ENCODE measurements at regions not wholly inside any gene's neighbourhood (a gene's known extent, or its start where the extent isn't known, plus 50 kb on each side); places are given as distances from the start of the nearest gene placed in this dataset.

DNA sequence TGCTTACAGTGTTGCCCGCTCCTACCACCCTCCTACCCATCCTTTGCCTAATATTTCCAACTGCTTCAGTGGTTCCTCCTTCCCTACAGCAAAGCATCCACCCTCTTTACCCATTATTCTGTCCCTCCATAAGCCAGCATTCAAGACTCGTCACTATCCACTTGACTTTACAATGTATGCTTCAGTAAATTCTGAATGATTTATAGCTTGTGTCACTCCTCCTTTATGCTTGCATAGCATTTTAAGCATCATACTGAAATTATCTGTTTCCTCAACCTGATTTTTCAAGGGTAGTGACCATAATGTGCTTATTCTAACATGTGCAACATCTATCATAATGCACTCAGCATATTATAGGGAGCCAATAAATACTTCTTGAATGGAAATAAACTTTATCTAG is 365.5 kb downstream of the RAB28 start:
- Histone ChIP-seq H3K4me1 (ENCODE audit: control insufficient read depth in 1 of 2, insufficient read depth in 2 of 2, low read length in 2 of 2) (no peaks in the 10 kb centered on the region), H2AFZ (ENCODE audit: low read depth, low read length, poor library complexity, severe bottlenecking) (no peak overlapping the region), H3K9ac (ENCODE audit: low read length) (no peak overlapping the region), H3K4me2 (ENCODE audit: low read length) (no peak overlapping the region), H3K27me3 (ENCODE audit: insufficient read depth, low read length) (no peaks in the 10 kb centered on the region), H3K27ac (ENCODE audit: low read depth, low read length) (no peak overlapping the region), H3K36me3 (ENCODE audit: control insufficient read depth in 1 of 2, insufficient read depth in 2 of 2, low read length in 2 of 2) (no peaks in the 10 kb centered on the region), H3K4me3 (replicated peaks in 1 of 2; ENCODE audit: low read depth in 1 of 2, low read length in 2 of 2) (no peak overlapping the region), H3K9me3 (ENCODE audit: control insufficient read depth in 1 of 2, insufficient read depth in 1 of 2, low read depth in 1 of 2, low read length in 2 of 2) (no peaks in the 10 kb centered on the region), H3K79me2 (ENCODE audit: insufficient read depth, low read length) (no peaks in the 10 kb centered on the region), H3K9me2 (ENCODE audit: insufficient read depth) (no peaks in the 10 kb centered on the region), H4K20me1 (ENCODE audit: insufficient read depth) (no peaks in the 10 kb centered on the region)
- TF ChIP-seq, protein P1, sequence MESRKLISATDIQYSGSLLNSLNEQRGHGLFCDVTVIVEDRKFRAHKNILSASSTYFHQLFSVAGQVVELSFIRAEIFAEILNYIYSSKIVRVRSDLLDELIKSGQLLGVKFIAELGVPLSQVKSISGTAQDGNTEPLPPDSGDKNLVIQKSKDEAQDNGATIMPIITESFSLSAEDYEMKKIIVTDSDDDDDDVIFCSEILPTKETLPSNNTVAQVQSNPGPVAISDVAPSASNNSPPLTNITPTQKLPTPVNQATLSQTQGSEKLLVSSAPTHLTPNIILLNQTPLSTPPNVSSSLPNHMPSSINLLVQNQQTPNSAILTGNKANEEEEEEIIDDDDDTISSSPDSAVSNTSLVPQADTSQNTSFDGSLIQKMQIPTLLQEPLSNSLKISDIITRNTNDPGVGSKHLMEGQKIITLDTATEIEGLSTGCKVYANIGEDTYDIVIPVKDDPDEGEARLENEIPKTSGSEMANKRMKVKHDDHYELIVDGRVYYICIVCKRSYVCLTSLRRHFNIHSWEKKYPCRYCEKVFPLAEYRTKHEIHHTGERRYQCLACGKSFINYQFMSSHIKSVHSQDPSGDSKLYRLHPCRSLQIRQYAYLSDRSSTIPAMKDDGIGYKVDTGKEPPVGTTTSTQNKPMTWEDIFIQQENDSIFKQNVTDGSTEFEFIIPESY (IDR thresholded peaks at IDR 0.05; ENCODE audit: extremely low read depth, insufficient replicate concordance, low read length), result no peak
- no peak for TF ChIP-seq POLR2AphosphoS5 (IDR thresholded peaks at IDR 0.05; ENCODE audit: low read depth, low read length)
- TF ChIP-seq, protein P2, sequence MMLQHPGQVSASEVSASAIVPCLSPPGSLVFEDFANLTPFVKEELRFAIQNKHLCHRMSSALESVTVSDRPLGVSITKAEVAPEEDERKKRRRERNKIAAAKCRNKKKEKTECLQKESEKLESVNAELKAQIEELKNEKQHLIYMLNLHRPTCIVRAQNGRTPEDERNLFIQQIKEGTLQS (IDR thresholded peaks at IDR 0.05), result no peak
- TF ChIP-seq JUND (IDR thresholded peaks at IDR 0.05), result no peak
- no peak for TF ChIP-seq SRF (IDR thresholded peaks at IDR 0.05; ENCODE audit: low read depth)
- no peak for TF ChIP-seq SP1 (IDR thresholded peaks at IDR 0.05; ENCODE audit: low read depth)
- no peak for TF ChIP-seq ELF1 (IDR thresholded peaks at IDR 0.05; ENCODE audit: borderline replicate concordance, low read depth)
- TF ChIP-seq EGR1 (IDR thresholded peaks at IDR 0.05; ENCODE audit: low read depth), result no peak
- no peak for TF ChIP-seq FOSL1 (IDR thresholded peaks at IDR 0.05; ENCODE audit: low read depth)
- TF ChIP-seq EZH2 (IDR thresholded peaks at IDR 0.05), result no peak
- ChIA-PET CTCF (no interaction called here), RAD21 (ENCODE audit: low non-redundant PET in 1 of 2, low total read pairs in 2 of 2, uncharacterized antibody in 2 of 2, unreplicated experiment in 2 of 2) (no interaction called here), POLR2A (no interaction called here)
- BruUV-seq (replicated peaks), result no TSS peak
- intact Hi-C loops (cut with micrococcal nuclease), result no loop called here
- DNase-seq (ENCODE audit: low read depth, low spot score) (no peak), ATAC-seq (no peak)

DNA sequence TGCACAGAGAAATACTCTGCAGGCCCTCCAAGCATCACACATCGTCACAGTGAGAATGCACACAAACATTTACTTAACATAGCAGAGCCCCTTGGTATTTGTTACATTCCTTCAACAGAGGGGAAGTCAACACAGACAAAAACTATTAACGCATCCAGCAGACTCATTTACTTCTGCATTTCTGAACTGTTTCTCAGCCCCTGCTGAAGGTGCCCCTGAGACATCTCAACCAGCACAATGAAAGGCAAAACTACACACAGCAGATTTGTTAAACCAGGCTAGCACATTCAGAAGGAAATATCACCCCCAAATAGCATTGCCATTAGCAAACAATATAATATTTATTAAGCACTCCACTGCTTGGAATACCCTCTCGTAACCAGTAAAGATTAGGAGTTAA is 367.0 kb downstream of the RAB28 start:
- H2AFZ ChIP-seq (ENCODE audit: low read depth, low read length, poor library complexity, severe bottlenecking), result no peak overlapping the region
- RAD21 ChIA-PET (ENCODE audit: low non-redundant PET in 1 of 2, low total read pairs in 2 of 2, uncharacterized antibody in 2 of 2, unreplicated experiment in 2 of 2), result interaction anchor here in 1 of 2 experiments (0.6 kb wide), 1 partner anchor 393 kb away, joined by 3 read pairs; no protein-coding TSS in a partner anchor
- DNase-seq (ENCODE audit: low read depth, low spot score) (no peak), ATAC-seq (no peak)
- CTCF ChIA-PET, result no interaction called here
- no peaks in the 10 kb centered on the region for H4K20me1 ChIP-seq (ENCODE audit: insufficient read depth)
- H3K36me3 ChIP-seq (ENCODE audit: control insufficient read depth in 1 of 2, insufficient read depth in 2 of 2, low read length in 2 of 2), result no peaks in the 10 kb centered on the region
- TF ChIP-seq, protein P1 (IDR thresholded peaks at IDR 0.05; ENCODE audit: extremely low read depth, insufficient replicate concordance, low read length), result no peak
- no peak for TF ChIP-seq POLR2A (IDR thresholded peaks at IDR 0.05; ENCODE audit: borderline replicate concordance, extremely low read depth, insufficient read depth, insufficient read length)
- no peak overlapping the region for H3K4me2 ChIP-seq (ENCODE audit: low read length)
- no peaks in the 10 kb centered on the region for H3K27me3 ChIP-seq (ENCODE audit: insufficient read depth, low read length)
- intact Hi-C loops (cut with micrococcal nuclease), result no loop called here
- no peak overlapping the region for H3K9ac ChIP-seq (ENCODE audit: low read length)
- H3K79me2 ChIP-seq (ENCODE audit: insufficient read depth, low read length), result no peaks in the 10 kb centered on the region
- no peaks in the 10 kb centered on the region for H3K9me3 ChIP-seq (ENCODE audit: control insufficient read depth in 1 of 2, insufficient read depth in 1 of 2, low read depth in 1 of 2, low read length in 2 of 2)
- POLR2A ChIA-PET, result no interaction called here
- BruUV-seq (replicated peaks), result no TSS peak
- H3K4me1 ChIP-seq (ENCODE audit: control insufficient read depth in 1 of 2, insufficient read depth in 2 of 2, low read length in 2 of 2), result no peaks in the 10 kb centered on the region
- no peak overlapping the region for H3K27ac ChIP-seq (ENCODE audit: low read depth, low read length)
- H3K4me3 ChIP-seq (replicated peaks in 1 of 2; ENCODE audit: low read depth in 1 of 2, low read length in 2 of 2), result no peak overlapping the region
- no peaks in the 10 kb centered on the region for H3K9me2 ChIP-seq (ENCODE audit: insufficient read depth)
